Naive thymus-derived CD4-positive, alpha-beta T cell (primary cell): ENCODE measurements at regions not wholly inside any gene's neighbourhood (a gene's known extent, or its start where the extent isn't known, plus 50 kb on each side); places are given as distances from the start of the nearest gene placed in this dataset.

Experiments used
- ATAC-seq: fragments of 150-1000 bp; cut with Tn5 transposase; 2 replicates; pipeline ENCODE4 v1.10.0; 2021; ENCODE audit warnings: mild to moderate bottlenecking, moderate library complexity
- CTCF ChIA-PET: fragments of 350-600 bp; sonication (Branson Sonifier 250); formaldehyde crosslinking; loops from one replicate; lab custom pipeline; 2021; ENCODE audit warnings: antibody characterized with exemption; lab: Charles Lee
- POLR2A ChIA-PET: fragments of 350-600 bp; sonication (Branson Sonifier 250); formaldehyde crosslinking; loops from one replicate; lab custom pipeline; 2021; ENCODE audit warnings: antibody characterized with exemption, inconsistent platforms; lab: Charles Lee
- DNase-seq, 9 donors: peaks; one replicate each; pipeline versions ENCODE4 v3.0.0 to v3.0.0-alpha.2; 2020 to 2022; ENCODE audit warnings: mixed read lengths in 1 of 9
- H3K27ac ChIP-seq: one replicate; pipeline ENCODE4 v1.7.0; 2013; ENCODE audit warnings: mild to moderate bottlenecking, low read depth, low read length, moderate library complexity
- H3K27me3 ChIP-seq, 2 donors: one replicate each; pipeline ENCODE4 v1.7.0; 2013; ENCODE audit warnings: low read length in 2 of 2, mild to moderate bottlenecking in 2 of 2, moderate library complexity in 2 of 2; ENCODE audit not compliant: control insufficient read depth in 2 of 2, insufficient read depth in 2 of 2
- H3K36me3 ChIP-seq, 3 experiments: 1 replicate in 2 of 3; 2 replicates in 1 of 3; pipeline ENCODE4 v1.7.0; 2013; ENCODE audit warnings: low read length in 3 of 3, mild to moderate bottlenecking in 3 of 3, moderate library complexity in 1 of 3; ENCODE audit not compliant: insufficient read depth in 3 of 3, control insufficient read depth in 2 of 3
- H3K4me1 ChIP-seq, 2 donors: one replicate each; pipeline ENCODE4 v1.7.0; 2013; ENCODE audit warnings: low read length in 2 of 2, mild to moderate bottlenecking in 2 of 2, moderate library complexity in 1 of 2; ENCODE audit not compliant: control insufficient read depth in 2 of 2, insufficient read depth in 2 of 2
- H3K4me3 ChIP-seq: 2 replicates; pipeline ENCODE4 v1.7.0; 2013; ENCODE audit warnings: mild to moderate bottlenecking, low read length
- H3K9me3 ChIP-seq, 3 experiments: 1 replicate in 2 of 3; 2 replicates in 1 of 3; pipeline ENCODE4 v1.7.0; 2013; ENCODE audit warnings: low read length in 3 of 3; ENCODE audit not compliant: control insufficient read depth in 2 of 3
- H3K27ac Mint-ChIP-seq, 9 donors: one replicate each; pipeline ENCODE4 v1.8.0; 2020 to 2022; ENCODE audit warnings: mixed read lengths in 9 of 9, mild to moderate bottlenecking in 8 of 9, moderate library complexity in 5 of 9, inconsistent platforms in 2 of 9
- H3K27me3 Mint-ChIP-seq, 5 donors: one replicate each; pipeline ENCODE4 v1.8.0; 2021 to 2022; ENCODE audit warnings: mixed read lengths in 5 of 5, mild to moderate bottlenecking in 1 of 5
- H3K36me3 Mint-ChIP-seq, 5 donors: one replicate each; pipeline ENCODE4 v1.8.0; 2020 to 2022; ENCODE audit warnings: mixed read lengths in 5 of 5, mild to moderate bottlenecking in 3 of 5, inconsistent platforms in 1 of 5
- H3K4me1 Mint-ChIP-seq, 7 donors: one replicate each; pipeline ENCODE4 v1.8.0; 2020 to 2022; ENCODE audit warnings: mixed read lengths in 7 of 7, mild to moderate bottlenecking in 3 of 7, inconsistent platforms in 1 of 7
- H3K4me3 Mint-ChIP-seq, 10 donors: one replicate each; pipeline ENCODE4 v1.8.0; 2020 to 2022; ENCODE audit warnings: mild to moderate bottlenecking in 10 of 10, mixed read lengths in 10 of 10, moderate library complexity in 6 of 10, inconsistent platforms in 2 of 10
- H3K9me3 Mint-ChIP-seq, 11 donors: one replicate each; pipeline ENCODE4 v1.8.0; 2020 to 2022; ENCODE audit warnings: mixed read lengths in 11 of 11, mild to moderate bottlenecking in 4 of 11, inconsistent platforms in 1 of 11, moderate library complexity in 1 of 11
- intact Hi-C, 2 donors: fragments of 100-400 bp; cut with micrococcal nuclease; formaldehyde crosslinking; loops; one replicate each; pipeline ENCODE4 v1.15.1; 2023

- Histone ChIP-seq H3K9me3 (no peaks in the 10 kb centered on the region), H3K36me3 (no peaks in the 10 kb centered on the region), H3K4me3 (no peak overlapping the region), H3K27ac (no peak overlapping the region), H3K27me3 (no peaks in the 10 kb centered on the region), H3K4me1 (no peaks in the 10 kb centered on the region)
- H3K4me1 Mint-ChIP-seq: no peaks in the 10 kb centered on the region
- no peak overlapping the region for H3K4me3 Mint-ChIP-seq
- peaks cover 2 to 24% (median 11%) of the 10 kb centered on the region in 11 donors for H3K9me3 Mint-ChIP-seq
- H3K27me3 Mint-ChIP-seq: no peaks in the 10 kb centered on the region
- ChIA-PET CTCF (no interaction called here), POLR2A (no interaction called here)
- ATAC-seq: no peak
- intact Hi-C loops: no loop called here
- H3K27ac Mint-ChIP-seq: no peak overlapping the region
- H3K36me3 Mint-ChIP-seq: no peaks in the 10 kb centered on the region
- DNase-seq: no peak
These were observed 341.8 kb upstream of the GULP1 start for GRCh38 chr2:187949859-187950258.

- Histone ChIP-seq H3K4me1 (no peaks in the 10 kb centered on the region), H3K4me3 (no peak overlapping the region), H3K36me3 (no peaks in the 10 kb centered on the region), H3K27me3 (no peaks in the 10 kb centered on the region), H3K27ac (no peak overlapping the region), H3K9me3 (no peaks in the 10 kb centered on the region)
- Mint-ChIP-seq H3K27ac (no peak overlapping the region), H3K27me3 (no peaks in the 10 kb centered on the region), H3K4me3 (no peak overlapping the region), H3K4me1 (no peaks in the 10 kb centered on the region), H3K36me3 (no peaks in the 10 kb centered on the region), H3K9me3 (peaks cover 2 to 24% (median 11%) of the 10 kb centered on the region in 11 donors)
- POLR2A ChIA-PET: no interaction called here
- ATAC-seq (no peak), DNase-seq (no peak)
- intact Hi-C loops: no loop called here
- CTCF ChIA-PET: no interaction called here
These were observed 340.0 kb upstream of the GULP1 start for GRCh38 chr2:187951470-187952218.

DNA sequence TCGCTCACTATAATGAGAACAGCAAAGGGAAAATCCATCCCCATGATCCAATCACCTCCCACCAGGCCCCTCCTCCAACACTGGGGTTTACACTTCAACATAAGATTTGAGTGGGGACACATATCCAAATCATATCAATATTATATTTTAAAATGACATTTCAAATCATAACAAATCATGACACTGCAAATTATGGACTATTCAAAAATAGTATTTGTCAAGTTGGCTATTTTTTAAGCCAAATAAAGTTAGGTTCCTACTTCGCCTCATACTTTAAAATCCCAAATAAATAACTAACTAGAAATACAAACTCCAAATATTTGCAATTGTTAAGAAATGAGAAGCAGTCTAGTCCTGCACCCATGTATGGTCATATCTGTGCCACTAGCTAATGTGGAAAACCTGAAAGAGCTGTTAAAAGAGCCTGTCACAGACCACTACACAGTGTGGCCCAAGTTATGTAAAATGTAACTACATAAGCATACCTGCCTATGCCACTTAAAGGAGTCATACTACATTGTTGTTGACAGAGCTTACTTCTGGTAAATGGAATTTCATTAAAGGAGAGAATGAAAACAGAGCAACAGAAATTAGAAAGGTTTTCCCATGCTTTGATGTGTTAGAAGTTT, 334.7 kb upstream of the GULP1 start:
- intact Hi-C loops: no loop called here
- Mint-ChIP-seq H3K36me3 (no peaks in the 10 kb centered on the region), H3K27ac (no peak overlapping the region), H3K4me3 (no peak overlapping the region), H3K27me3 (no peaks in the 10 kb centered on the region), H3K4me1 (no peaks in the 10 kb centered on the region), H3K9me3 (peaks cover 0 to 9% (median 2%) of the 10 kb centered on the region in 11 donors)
- POLR2A ChIA-PET: no interaction called here
- H3K9me3 ChIP-seq: no peaks in the 10 kb centered on the region
- CTCF ChIA-PET: no interaction called here
- H3K36me3 ChIP-seq: no peaks in the 10 kb centered on the region
- H3K27me3 ChIP-seq: no peaks in the 10 kb centered on the region
- H3K4me3 ChIP-seq: no peak overlapping the region
- no peak for ATAC-seq
- no peak overlapping the region for H3K27ac ChIP-seq
- no peaks in the 10 kb centered on the region for H3K4me1 ChIP-seq
- no peak for DNase-seq

DNA sequence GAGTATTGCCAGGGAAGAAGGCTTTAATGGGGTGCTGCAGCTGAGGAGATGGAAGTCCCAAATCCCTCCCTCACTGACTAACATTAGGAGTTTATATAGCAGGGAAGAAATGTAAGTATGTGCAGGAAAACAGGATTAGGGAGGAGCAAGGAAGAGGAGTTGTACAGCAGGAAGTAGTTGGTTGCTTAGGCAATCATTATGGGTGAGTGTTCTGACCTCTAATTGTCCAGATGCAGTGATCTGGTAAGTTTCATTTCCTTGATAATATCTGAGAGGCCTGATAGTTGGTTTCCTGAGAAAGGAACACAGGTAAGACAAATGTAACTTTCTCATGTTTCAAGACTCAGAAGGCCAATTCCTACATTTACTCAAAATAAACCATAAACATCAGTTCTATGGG, 331.9 kb upstream of the GULP1 start:
- Mint-ChIP-seq H3K27me3 (no peaks in the 10 kb centered on the region), H3K27ac (no peak overlapping the region), H3K36me3 (no peaks in the 10 kb centered on the region), H3K4me3 (no peak overlapping the region), H3K9me3 (peaks cover 0 to 4% (median 0%) of the 10 kb centered on the region in 11 donors), H3K4me1 (no peaks in the 10 kb centered on the region)
- Histone ChIP-seq H3K27ac (no peak overlapping the region), H3K4me3 (no peak overlapping the region), H3K27me3 (no peaks in the 10 kb centered on the region), H3K9me3 (no peaks in the 10 kb centered on the region), H3K4me1 (no peaks in the 10 kb centered on the region), H3K36me3 (no peaks in the 10 kb centered on the region)
- ChIA-PET POLR2A (no interaction called here), CTCF (no interaction called here)
- DNase-seq: no peak
- no peak for ATAC-seq
- intact Hi-C loops: no loop called here

GRCh38 chr2:187962538-187962937, 329.1 kb upstream of the GULP1 start:
- ATAC-seq (no peak), DNase-seq (no peak)
- POLR2A ChIA-PET: no interaction called here

DNA sequence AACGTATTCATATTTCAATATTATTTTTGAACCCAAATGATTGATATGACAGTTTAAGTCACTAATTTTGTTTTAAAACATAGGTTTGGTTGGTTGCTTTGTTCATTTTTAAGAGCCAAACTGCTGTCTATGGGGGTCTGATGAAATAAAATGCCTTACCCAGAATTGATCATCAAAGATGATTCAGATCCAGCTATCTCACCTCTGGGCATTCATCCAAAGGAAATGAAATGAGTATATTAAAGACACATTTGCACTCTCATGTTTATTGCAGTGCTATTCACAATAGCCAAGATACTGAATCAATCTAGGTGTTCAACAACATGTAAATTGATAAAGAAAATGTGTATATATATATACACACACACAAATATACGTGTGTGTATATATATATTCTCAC, 326.9 kb upstream of the GULP1 start:
- no peaks in the 10 kb centered on the region for H3K27me3 ChIP-seq
- H3K36me3 Mint-ChIP-seq: no peaks in the 10 kb centered on the region
- H3K4me1 Mint-ChIP-seq: no peaks in the 10 kb centered on the region
- ATAC-seq: no peak
- no peaks in the 10 kb centered on the region for H3K27me3 Mint-ChIP-seq
- H3K36me3 ChIP-seq: no peaks in the 10 kb centered on the region
- no peak for DNase-seq
- intact Hi-C loops: no loop called here
- no peak overlapping the region for H3K27ac Mint-ChIP-seq
- H3K4me3 Mint-ChIP-seq: no peak overlapping the region
- peaks cover 0 to 3% (median 0%) of the 10 kb centered on the region in 11 donors for H3K9me3 Mint-ChIP-seq
- CTCF ChIA-PET: no interaction called here
- no peaks in the 10 kb centered on the region for H3K9me3 ChIP-seq
- POLR2A ChIA-PET: no interaction called here
- H3K4me1 ChIP-seq: no peaks in the 10 kb centered on the region
- H3K4me3 ChIP-seq: no peak overlapping the region
- no peak overlapping the region for H3K27ac ChIP-seq

More at GRCh38 chr2:187962538-187962937, 329.1 kb upstream of the GULP1 start:
- CTCF ChIA-PET: no interaction called here
- Mint-ChIP-seq H3K9me3 (no peaks in the 10 kb centered on the region), H3K27ac (no peak overlapping the region), H3K4me1 (no peaks in the 10 kb centered on the region), H3K4me3 (no peak overlapping the region), H3K36me3 (no peaks in the 10 kb centered on the region), H3K27me3 (no peaks in the 10 kb centered on the region)
- H3K9me3 ChIP-seq: no peaks in the 10 kb centered on the region
- no peaks in the 10 kb centered on the region for H3K4me1 ChIP-seq
- no peaks in the 10 kb centered on the region for H3K36me3 ChIP-seq
- no peak overlapping the region for H3K27ac ChIP-seq
- H3K27me3 ChIP-seq: no peaks in the 10 kb centered on the region
- intact Hi-C loops: no loop called here
- H3K4me3 ChIP-seq: no peak overlapping the region

DNA sequence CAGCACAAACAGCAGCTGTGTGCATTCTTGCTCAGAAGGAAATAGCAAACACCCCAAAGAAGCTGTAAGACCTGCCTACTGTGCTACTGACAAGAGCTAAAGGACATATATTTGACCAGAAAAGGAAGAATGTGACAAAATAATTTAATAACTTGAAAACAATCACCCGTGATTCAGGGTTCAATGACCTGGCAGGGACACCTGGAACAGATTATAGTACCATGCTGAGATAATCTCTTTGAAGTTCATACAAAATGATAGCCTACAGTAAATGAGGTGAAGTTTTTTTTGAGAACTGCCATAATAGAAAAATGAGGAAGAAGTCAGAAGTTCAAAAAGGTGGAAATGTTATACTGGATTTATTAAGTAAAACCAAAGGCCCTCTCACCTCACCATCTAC, 324.8 kb upstream of the GULP1 start:
- ATAC-seq: no peak
- intact Hi-C loops: no loop called here
- Histone ChIP-seq H3K36me3 (no peaks in the 10 kb centered on the region), H3K27me3 (no peaks in the 10 kb centered on the region), H3K4me1 (no peaks in the 10 kb centered on the region), H3K27ac (no peak overlapping the region), H3K4me3 (no peak overlapping the region), H3K9me3 (no peaks in the 10 kb centered on the region)
- DNase-seq: no peak
- Mint-ChIP-seq H3K9me3 (peaks cover 0 to 5% (median 0%) of the 10 kb centered on the region in 11 donors), H3K36me3 (no peaks in the 10 kb centered on the region), H3K4me1 (no peaks in the 10 kb centered on the region), H3K4me3 (no peak overlapping the region), H3K27ac (no peak overlapping the region), H3K27me3 (no peaks in the 10 kb centered on the region)
- POLR2A ChIA-PET: no interaction called here
- CTCF ChIA-PET: no interaction called here
